Naive thymus-derived CD4-positive, alpha-beta T cell (primary cell): ENCODE measurements at regions not wholly inside any gene's neighbourhood (a gene's known extent, or its start where the extent isn't known, plus 50 kb on each side); places are given as distances from the start of the nearest gene placed in this dataset.

Experiments
- ATAC-seq: fragments of 150-1000 bp; cut with Tn5 transposase; 2 replicates; pipeline ENCODE4 v1.10.0; 2021; ENCODE audit warnings: mild to moderate bottlenecking, moderate library complexity
- CTCF ChIA-PET: fragments of 350-600 bp; sonication (Branson Sonifier 250); formaldehyde crosslinking; loops from one replicate; lab custom pipeline; 2021; ENCODE audit warnings: antibody characterized with exemption; lab: Charles Lee
- POLR2A ChIA-PET: fragments of 350-600 bp; sonication (Branson Sonifier 250); formaldehyde crosslinking; loops from one replicate; lab custom pipeline; 2021; ENCODE audit warnings: antibody characterized with exemption, inconsistent platforms; lab: Charles Lee
- DNase-seq, 9 donors: peaks; one replicate each; pipeline versions ENCODE4 v3.0.0 to v3.0.0-alpha.2; 2020 to 2022; ENCODE audit warnings: mixed read lengths in 1 of 9
- H3K27ac ChIP-seq: one replicate; pipeline ENCODE4 v1.7.0; 2013; ENCODE audit warnings: mild to moderate bottlenecking, low read depth, low read length, moderate library complexity
- H3K27me3 ChIP-seq, 2 donors: one replicate each; pipeline ENCODE4 v1.7.0; 2013; ENCODE audit warnings: low read length in 2 of 2, mild to moderate bottlenecking in 2 of 2, moderate library complexity in 2 of 2; ENCODE audit not compliant: control insufficient read depth in 2 of 2, insufficient read depth in 2 of 2
- H3K36me3 ChIP-seq, 3 experiments: 1 replicate in 2 of 3; 2 replicates in 1 of 3; pipeline ENCODE4 v1.7.0; 2013; ENCODE audit warnings: low read length in 3 of 3, mild to moderate bottlenecking in 3 of 3, moderate library complexity in 1 of 3; ENCODE audit not compliant: insufficient read depth in 3 of 3, control insufficient read depth in 2 of 3
- H3K4me1 ChIP-seq, 2 donors: one replicate each; pipeline ENCODE4 v1.7.0; 2013; ENCODE audit warnings: low read length in 2 of 2, mild to moderate bottlenecking in 2 of 2, moderate library complexity in 1 of 2; ENCODE audit not compliant: control insufficient read depth in 2 of 2, insufficient read depth in 2 of 2
- H3K4me3 ChIP-seq: 2 replicates; pipeline ENCODE4 v1.7.0; 2013; ENCODE audit warnings: mild to moderate bottlenecking, low read length
- H3K9me3 ChIP-seq, 3 experiments: 1 replicate in 2 of 3; 2 replicates in 1 of 3; pipeline ENCODE4 v1.7.0; 2013; ENCODE audit warnings: low read length in 3 of 3; ENCODE audit not compliant: control insufficient read depth in 2 of 3
- H3K27ac Mint-ChIP-seq, 9 donors: one replicate each; pipeline ENCODE4 v1.8.0; 2020 to 2022; ENCODE audit warnings: mixed read lengths in 9 of 9, mild to moderate bottlenecking in 8 of 9, moderate library complexity in 5 of 9, inconsistent platforms in 2 of 9
- H3K27me3 Mint-ChIP-seq, 5 donors: one replicate each; pipeline ENCODE4 v1.8.0; 2021 to 2022; ENCODE audit warnings: mixed read lengths in 5 of 5, mild to moderate bottlenecking in 1 of 5
- H3K36me3 Mint-ChIP-seq, 5 donors: one replicate each; pipeline ENCODE4 v1.8.0; 2020 to 2022; ENCODE audit warnings: mixed read lengths in 5 of 5, mild to moderate bottlenecking in 3 of 5, inconsistent platforms in 1 of 5
- H3K4me1 Mint-ChIP-seq, 7 donors: one replicate each; pipeline ENCODE4 v1.8.0; 2020 to 2022; ENCODE audit warnings: mixed read lengths in 7 of 7, mild to moderate bottlenecking in 3 of 7, inconsistent platforms in 1 of 7
- H3K4me3 Mint-ChIP-seq, 10 donors: one replicate each; pipeline ENCODE4 v1.8.0; 2020 to 2022; ENCODE audit warnings: mild to moderate bottlenecking in 10 of 10, mixed read lengths in 10 of 10, moderate library complexity in 6 of 10, inconsistent platforms in 2 of 10
- H3K9me3 Mint-ChIP-seq, 11 donors: one replicate each; pipeline ENCODE4 v1.8.0; 2020 to 2022; ENCODE audit warnings: mixed read lengths in 11 of 11, mild to moderate bottlenecking in 4 of 11, inconsistent platforms in 1 of 11, moderate library complexity in 1 of 11
- intact Hi-C, 2 donors: fragments of 100-400 bp; cut with micrococcal nuclease; formaldehyde crosslinking; loops; one replicate each; pipeline ENCODE4 v1.15.1; 2023

- POLR2A ChIA-PET: no interaction called here
- Mint-ChIP-seq H3K4me3 (no peak overlapping the region), H3K4me1 (no peaks in the 10 kb centered on the region), H3K27ac (no peak overlapping the region), H3K27me3 (peaks cover 0 to 35% (median 14%) of the 10 kb centered on the region in 5 donors), H3K9me3 (peaks cover 0 to 6% (median 0%) of the 10 kb centered on the region in 11 donors), H3K36me3 (peaks cover 0 to 4% (median 0%) of the 10 kb centered on the region in 5 donors)
- H3K27ac ChIP-seq: no peak overlapping the region
- DNase-seq (no peak), ATAC-seq (no peak)
- H3K4me1 ChIP-seq: no peaks in the 10 kb centered on the region
- H3K36me3 ChIP-seq: no peaks in the 10 kb centered on the region
- H3K27me3 ChIP-seq: peaks cover 0 to 2% of the 10 kb centered on the region in 2 donors
- no peak overlapping the region for H3K4me3 ChIP-seq
- CTCF ChIA-PET: no interaction called here
- intact Hi-C loops: no loop called here
- H3K9me3 ChIP-seq: no peaks in the 10 kb centered on the region
Observed at GRCh38 chr6:96687121-96687520, 124.2 kb downstream of the FHL5 start.

GRCh38 chr6:96685702-96686101, 122.8 kb downstream of the FHL5 start:
- Mint-ChIP-seq H3K27ac (no peak overlapping the region), H3K36me3 (peaks cover 0 to 4% (median 0%) of the 10 kb centered on the region in 5 donors), H3K9me3 (peaks cover 0 to 6% (median 0%) of the 10 kb centered on the region in 11 donors), H3K4me1 (no peaks in the 10 kb centered on the region), H3K4me3 (no peak overlapping the region), H3K27me3 (peaks cover 0 to 29% (median 11%) of the 10 kb centered on the region in 5 donors)
- no peak for ATAC-seq
- intact Hi-C loops: no loop called here
- Histone ChIP-seq H3K4me1 (no peaks in the 10 kb centered on the region), H3K27ac (no peak overlapping the region), H3K4me3 (no peak overlapping the region), H3K27me3 (peaks cover 0 to 2% of the 10 kb centered on the region in 2 donors), H3K9me3 (no peaks in the 10 kb centered on the region), H3K36me3 (no peaks in the 10 kb centered on the region)
- ChIA-PET POLR2A (no interaction called here), CTCF (no interaction called here)
- no peak for DNase-seq

- intact Hi-C loops: no loop called here
- DNase-seq: no peak
- H3K4me1 ChIP-seq: no peaks in the 10 kb centered on the region
- no peak overlapping the region for H3K27ac Mint-ChIP-seq
- H3K4me1 Mint-ChIP-seq: no peaks in the 10 kb centered on the region
- H3K36me3 Mint-ChIP-seq: peaks cover 0 to 4% (median 0%) of the 10 kb centered on the region in 5 donors
- no peak for ATAC-seq
- no peaks in the 10 kb centered on the region for H3K9me3 ChIP-seq
- no peaks in the 10 kb centered on the region for H3K36me3 ChIP-seq
- no peak overlapping the region for H3K4me3 Mint-ChIP-seq
- ChIA-PET CTCF (no interaction called here), POLR2A (no interaction called here)
- H3K9me3 Mint-ChIP-seq: peaks cover 0 to 6% (median 0%) of the 10 kb centered on the region in 11 donors
- no peak overlapping the region for H3K4me3 ChIP-seq
- H3K27ac ChIP-seq: no peak overlapping the region
- H3K27me3 Mint-ChIP-seq: peaks cover 0 to 15% (median 3%) of the 10 kb centered on the region in 5 donors
- peaks cover 0 to under 1% of the 10 kb centered on the region in 2 donors for H3K27me3 ChIP-seq
Observed at GRCh38 chr6:96683819-96684528, 121.0 kb downstream of the FHL5 start.

GRCh38 chr6:96682017-96682416, 119.1 kb downstream of the FHL5 start:
- DNase-seq (no peak), ATAC-seq (no peak)
- H3K27ac ChIP-seq: no peak overlapping the region
- ChIA-PET POLR2A (no interaction called here), CTCF (no interaction called here)
- H3K27me3 ChIP-seq: no peaks in the 10 kb centered on the region
- no peaks in the 10 kb centered on the region for H3K4me1 Mint-ChIP-seq
- peaks cover 0 to 6% (median 0%) of the 10 kb centered on the region in 11 donors for H3K9me3 Mint-ChIP-seq
- H3K27me3 Mint-ChIP-seq: peaks cover 0 to 7% (median 6%) of the 10 kb centered on the region in 5 donors
- no peaks in the 10 kb centered on the region for H3K9me3 ChIP-seq
- peaks cover 0 to 4% (median 0%) of the 10 kb centered on the region in 5 donors for H3K36me3 Mint-ChIP-seq
- no peak overlapping the region for H3K27ac Mint-ChIP-seq
- intact Hi-C loops: no loop called here
- H3K4me3 Mint-ChIP-seq: no peak overlapping the region
- no peaks in the 10 kb centered on the region for H3K36me3 ChIP-seq
- no peaks in the 10 kb centered on the region for H3K4me1 ChIP-seq
- H3K4me3 ChIP-seq: no peak overlapping the region

GRCh38 chr6:96675597-96675996, 112.7 kb downstream of the FHL5 start:
- Mint-ChIP-seq H3K27ac (no peak overlapping the region), H3K9me3 (peaks cover 0 to 5% (median 0%) of the 10 kb centered on the region in 11 donors), H3K27me3 (peaks cover 0 to 13% (median 3%) of the 10 kb centered on the region in 5 donors), H3K4me3 (no peak overlapping the region), H3K36me3 (no peaks in the 10 kb centered on the region), H3K4me1 (no peaks in the 10 kb centered on the region)
- Histone ChIP-seq H3K27me3 (no peaks in the 10 kb centered on the region), H3K36me3 (no peaks in the 10 kb centered on the region), H3K9me3 (no peaks in the 10 kb centered on the region), H3K4me1 (no peaks in the 10 kb centered on the region), H3K27ac (no peak overlapping the region), H3K4me3 (no peak overlapping the region)
- CTCF ChIA-PET: no interaction called here
- no peak for DNase-seq
- ATAC-seq: no peak
- POLR2A ChIA-PET: no interaction called here
- intact Hi-C loops: no loop called here
